ENCODE measurements at regions not wholly inside any gene's neighbourhood (a gene's known extent, or its start where the extent isn't known, plus 50 kb on each side); places are given as distances from the start of the nearest gene placed in this dataset.

DNA sequence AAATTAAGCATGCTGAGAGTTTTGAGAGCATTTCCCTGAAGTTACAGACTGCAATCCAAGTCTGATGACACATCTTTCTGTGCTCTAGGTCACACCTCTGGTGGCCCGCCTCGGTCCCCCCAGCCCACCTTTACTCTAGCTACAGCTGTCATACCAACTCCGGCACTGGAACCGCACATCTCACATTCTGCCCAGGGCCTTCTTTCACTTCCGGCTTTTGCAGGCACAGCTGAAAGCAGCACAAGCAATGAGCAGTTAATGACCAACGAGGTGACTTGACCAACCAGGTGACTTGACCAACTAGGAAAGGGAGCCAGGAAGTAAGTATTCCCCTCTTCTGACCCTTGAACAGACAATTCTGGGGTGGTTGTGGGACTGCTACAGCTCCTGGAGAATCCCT is 88.6 kb upstream of the MOCS1 start:
- no peak for TF ChIP-seq FOXM1 (IDR thresholded peaks at IDR 0.05; ENCODE audit: borderline replicate concordance)
- no peak for TF ChIP-seq TARDBP (IDR thresholded peaks at IDR 0.05)
- TF ChIP-seq L3MBTL2 (conservative IDR thresholded peaks at IDR 0.05): no peak
- no peak for TF ChIP-seq SP1 (IDR thresholded peaks at IDR 0.05)
- no peak for TF ChIP-seq NFRKB (IDR thresholded peaks at IDR 0.05)
